ENCODE measurements at regions not wholly inside any gene's neighbourhood (a gene's known extent, or its start where the extent isn't known, plus 50 kb on each side); places are given as distances from the start of the nearest gene placed in this dataset.

DNA sequence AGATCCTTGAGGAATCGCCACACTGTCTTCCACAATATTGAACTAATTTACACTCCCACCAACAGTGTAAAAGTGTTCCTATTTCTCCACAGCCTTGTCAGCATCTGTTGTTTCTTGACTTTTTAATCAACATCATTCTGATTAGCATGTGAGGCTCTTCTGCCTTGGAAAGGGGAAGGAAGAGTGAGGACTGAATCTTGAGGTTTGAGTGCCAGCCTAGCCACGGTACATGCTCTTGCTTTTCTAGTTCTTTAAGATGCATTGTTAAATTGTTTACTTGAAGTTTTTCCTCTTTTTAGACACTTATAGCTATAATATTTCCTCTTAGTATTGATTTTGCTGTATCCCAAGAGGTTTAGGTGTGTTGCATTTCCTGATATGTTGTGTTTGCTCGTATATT is 596.1 kb downstream of the OTOL1 start:
- TF ChIP-seq, protein P1, sequence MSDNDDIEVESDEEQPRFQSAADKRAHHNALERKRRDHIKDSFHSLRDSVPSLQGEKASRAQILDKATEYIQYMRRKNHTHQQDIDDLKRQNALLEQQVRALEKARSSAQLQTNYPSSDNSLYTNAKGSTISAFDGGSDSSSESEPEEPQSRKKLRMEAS (IDR thresholded peaks at IDR 0.05; ENCODE audit: low read depth, low read length) = no peak
- no peak for TF ChIP-seq JUND (IDR thresholded peaks at IDR 0.05; ENCODE audit: low read depth, low read length)
- no peak for TF ChIP-seq MYB (IDR thresholded peaks at IDR 0.05; ENCODE audit: borderline replicate concordance, low read depth, low read length)
- TF ChIP-seq, protein P2, sequence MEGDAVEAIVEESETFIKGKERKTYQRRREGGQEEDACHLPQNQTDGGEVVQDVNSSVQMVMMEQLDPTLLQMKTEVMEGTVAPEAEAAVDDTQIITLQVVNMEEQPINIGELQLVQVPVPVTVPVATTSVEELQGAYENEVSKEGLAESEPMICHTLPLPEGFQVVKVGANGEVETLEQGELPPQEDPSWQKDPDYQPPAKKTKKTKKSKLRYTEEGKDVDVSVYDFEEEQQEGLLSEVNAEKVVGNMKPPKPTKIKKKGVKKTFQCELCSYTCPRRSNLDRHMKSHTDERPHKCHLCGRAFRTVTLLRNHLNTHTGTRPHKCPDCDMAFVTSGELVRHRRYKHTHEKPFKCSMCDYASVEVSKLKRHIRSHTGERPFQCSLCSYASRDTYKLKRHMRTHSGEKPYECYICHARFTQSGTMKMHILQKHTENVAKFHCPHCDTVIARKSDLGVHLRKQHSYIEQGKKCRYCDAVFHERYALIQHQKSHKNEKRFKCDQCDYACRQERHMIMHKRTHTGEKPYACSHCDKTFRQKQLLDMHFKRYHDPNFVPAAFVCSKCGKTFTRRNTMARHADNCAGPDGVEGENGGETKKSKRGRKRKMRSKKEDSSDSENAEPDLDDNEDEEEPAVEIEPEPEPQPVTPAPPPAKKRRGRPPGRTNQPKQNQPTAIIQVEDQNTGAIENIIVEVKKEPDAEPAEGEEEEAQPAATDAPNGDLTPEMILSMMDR (IDR thresholded peaks at IDR 0.05 in 2 of 3, conservative IDR thresholded peaks at IDR 0.05 in 1 of 3; ENCODE audit: control insufficient read depth in 2 of 3, extremely low read depth in 1 of 3, insufficient read depth in 1 of 3, low read depth in 3 of 3, low read length in 3 of 3) = no peak
